GM23338 (cell line): ENCODE measurements at regions not wholly inside any gene's neighbourhood (a gene's known extent, or its start where the extent isn't known, plus 50 kb on each side); places are given as distances from the start of the nearest gene placed in this dataset.

Experiments used
- ATAC-seq: fragments of 200-7000 bp; cut with Tn5 transposase; 3 replicates; pipeline ENCODE4 v1.9.1; 2020
- DNase-seq: peaks from one replicate; pipeline ENCODE4 v3.0.0-alpha.2; 2015; ENCODE audit warnings: low spot score
- H2AFZ ChIP-seq: fragments of 200-600 bp; sonication (generic); 2 replicates; pipeline ENCODE4 v1.8.0; 2016; ENCODE audit warnings: antibody characterized with exemption, mild to moderate bottlenecking, moderate library complexity
- H3F3A ChIP-seq: fragments of 200-600 bp; sonication (generic); replicated peaks from 2 replicates; pipeline ENCODE4 v1.8.0; 2017; ENCODE audit warnings: antibody characterized with exemption, mixed run types, low read depth
- H3K27ac ChIP-seq: fragments of 200-600 bp; sonication (generic); 2 replicates; pipeline ENCODE4 v1.6.1; 2016; ENCODE audit warnings: low read depth
- H3K27me3 ChIP-seq: fragments of 200-600 bp; sonication (generic); 2 replicates; pipeline ENCODE4 v1.8.0; 2016; ENCODE audit warnings: mild to moderate bottlenecking, mixed run types, moderate library complexity; ENCODE audit not compliant: insufficient read depth
- H3K36me3 ChIP-seq: fragments of 200-600 bp; sonication (generic); 2 replicates; pipeline ENCODE4 v1.8.0; 2016; ENCODE audit warnings: mild to moderate bottlenecking; ENCODE audit not compliant: insufficient read depth
- H3K4me1 ChIP-seq: fragments of 200-600 bp; sonication (generic); 2 replicates; pipeline ENCODE4 v1.8.0; 2016; ENCODE audit warnings: mild to moderate bottlenecking, moderate library complexity; ENCODE audit not compliant: insufficient read depth
- H3K4me2 ChIP-seq: fragments of 200-600 bp; sonication (generic); 2 replicates; pipeline ENCODE4 v1.7.1; 2017; ENCODE audit warnings: mixed run types
- H3K4me3 ChIP-seq: fragments of 200-600 bp; sonication (generic); 2 replicates; pipeline ENCODE4 v1.6.1; 2016; ENCODE audit warnings: mixed run types
- H3K79me2 ChIP-seq: fragments of 200-600 bp; sonication (generic); replicated peaks from 2 replicates; pipeline ENCODE4 v1.8.0; 2017; ENCODE audit warnings: mild to moderate bottlenecking; ENCODE audit not compliant: insufficient read depth
- H3K9me2 ChIP-seq: fragments of 200-600 bp; sonication (generic); 2 replicates; pipeline ENCODE4 v1.8.0; 2017; ENCODE audit not compliant: insufficient read depth
- H4K20me1 ChIP-seq: fragments of 200-600 bp; sonication (generic); replicated peaks from 2 replicates; pipeline ENCODE4 v1.8.0; 2017; ENCODE audit warnings: mild to moderate bottlenecking; ENCODE audit not compliant: insufficient read depth
- H3K27ac Mint-ChIP-seq: 2 replicates; pipeline ENCODE4 v1.8.0; 2020; ENCODE audit warnings: inconsistent platforms, mild to moderate bottlenecking, moderate library complexity, mixed read lengths
- H3K27me3 Mint-ChIP-seq: 3 replicates; pipeline ENCODE4 v1.8.0; 2022; ENCODE audit warnings: low read depth, mild to moderate bottlenecking, moderate library complexity, mixed read lengths, inconsistent platforms; ENCODE audit not compliant: insufficient read depth, poor library complexity
- H3K36me3 Mint-ChIP-seq: 3 replicates; pipeline ENCODE4 v1.8.0; 2021; ENCODE audit warnings: low read depth, mild to moderate bottlenecking, inconsistent platforms, moderate library complexity, mixed read lengths
- H3K4me1 Mint-ChIP-seq: 3 replicates; pipeline ENCODE4 v1.8.0; 2020; ENCODE audit warnings: mild to moderate bottlenecking, inconsistent platforms, mixed read lengths
- H3K4me3 Mint-ChIP-seq: 3 replicates; pipeline ENCODE4 v1.8.0; 2021; ENCODE audit warnings: moderate library complexity, mild to moderate bottlenecking, inconsistent platforms, mixed read lengths
- H3K9me3 Mint-ChIP-seq: 3 replicates; pipeline ENCODE4 v1.8.0; 2020; ENCODE audit warnings: moderate library complexity, mild to moderate bottlenecking, inconsistent platforms, mixed read lengths
- CREB1 ChIP-seq: fragments of 250-450 bp; sonication (Bioruptor Pico); IDR thresholded peaks from 2 replicates; pipeline ENCODE4 v1.5.0; 2020; ENCODE audit warnings: low read depth, mild to moderate bottlenecking, moderate library complexity
- EZH2 ChIP-seq: fragments of 200-600 bp; sonication (generic); IDR thresholded peaks from one replicate; pipeline ENCODE4 v1.8.0; 2017; ENCODE audit warnings: antibody characterized with exemption, mild to moderate bottlenecking, low read depth; ENCODE audit not compliant: unreplicated experiment
- EZH2phosphoT487 ChIP-seq: fragments of 200-600 bp; sonication (generic); IDR thresholded peaks from one replicate; pipeline ENCODE4 v1.8.1; 2018; ENCODE audit warnings: antibody characterized with exemption; ENCODE audit not compliant: unreplicated experiment
- JUNB ChIP-seq: IDR thresholded peaks from one replicate; pipeline ENCODE4 v1.6.1; 2016; ENCODE audit warnings: antibody characterized with exemption; ENCODE audit not compliant: unreplicated experiment
- NANOG ChIP-seq: IDR thresholded peaks from 2 replicates; pipeline ENCODE4 v1.6.1; 2016; ENCODE audit warnings: antibody characterized with exemption, borderline replicate concordance
- POLR2AphosphoS5 ChIP-seq: IDR thresholded peaks from 2 replicates; pipeline ENCODE4 v1.6.1; 2016; ENCODE audit warnings: antibody characterized with exemption, low read depth
- STAT1 ChIP-seq: IDR thresholded peaks from one replicate; pipeline ENCODE4 v1.6.1; 2016; ENCODE audit warnings: antibody characterized with exemption; ENCODE audit not compliant: unreplicated experiment
- ZNF114 ChIP-seq: fragments of 250-450 bp; sonication (Bioruptor Pico); IDR thresholded peaks from 2 replicates; pipeline ENCODE4 v1.5.0; 2020; ENCODE audit warnings: mild to moderate bottlenecking, moderate library complexity
- ZNF331 ChIP-seq: fragments of 250-450 bp; sonication (Bioruptor Pico); IDR thresholded peaks from 2 replicates; pipeline ENCODE4 v1.5.0; 2020; ENCODE audit warnings: low read depth, mild to moderate bottlenecking, moderate library complexity
- TF ChIP-seq, protein P1 (sequence below), 2 experiments: fragments of 200-600 bp in 1 of 2; sonication (generic) in 1 of 2; conservative IDR thresholded peaks; 2 replicates each; pipeline versions ENCODE4 v1.5.1 to v1.6.1; 2016 to 2017; ENCODE audit warnings: antibody characterized with exemption in 2 of 2, low read depth in 2 of 2, mild to moderate bottlenecking in 2 of 2, moderate library complexity in 1 of 2
- TF ChIP-seq, protein P2 (sequence below): fragments of 250-450 bp; sonication (Bioruptor Pico); IDR thresholded peaks from 2 replicates; pipeline ENCODE4 v1.5.0; 2020; ENCODE audit warnings: mild to moderate bottlenecking, moderate library complexity
- TF ChIP-seq, protein P3 (sequence below): IDR thresholded peaks from one replicate; pipeline ENCODE4 v1.6.1; 2018; ENCODE audit warnings: antibody characterized with exemption; ENCODE audit not compliant: unreplicated experiment
- TF ChIP-seq, protein P4 (sequence below): IDR thresholded peaks from 2 replicates; pipeline ENCODE4 v1.6.1; 2016; ENCODE audit warnings: antibody characterized with exemption

DNA sequence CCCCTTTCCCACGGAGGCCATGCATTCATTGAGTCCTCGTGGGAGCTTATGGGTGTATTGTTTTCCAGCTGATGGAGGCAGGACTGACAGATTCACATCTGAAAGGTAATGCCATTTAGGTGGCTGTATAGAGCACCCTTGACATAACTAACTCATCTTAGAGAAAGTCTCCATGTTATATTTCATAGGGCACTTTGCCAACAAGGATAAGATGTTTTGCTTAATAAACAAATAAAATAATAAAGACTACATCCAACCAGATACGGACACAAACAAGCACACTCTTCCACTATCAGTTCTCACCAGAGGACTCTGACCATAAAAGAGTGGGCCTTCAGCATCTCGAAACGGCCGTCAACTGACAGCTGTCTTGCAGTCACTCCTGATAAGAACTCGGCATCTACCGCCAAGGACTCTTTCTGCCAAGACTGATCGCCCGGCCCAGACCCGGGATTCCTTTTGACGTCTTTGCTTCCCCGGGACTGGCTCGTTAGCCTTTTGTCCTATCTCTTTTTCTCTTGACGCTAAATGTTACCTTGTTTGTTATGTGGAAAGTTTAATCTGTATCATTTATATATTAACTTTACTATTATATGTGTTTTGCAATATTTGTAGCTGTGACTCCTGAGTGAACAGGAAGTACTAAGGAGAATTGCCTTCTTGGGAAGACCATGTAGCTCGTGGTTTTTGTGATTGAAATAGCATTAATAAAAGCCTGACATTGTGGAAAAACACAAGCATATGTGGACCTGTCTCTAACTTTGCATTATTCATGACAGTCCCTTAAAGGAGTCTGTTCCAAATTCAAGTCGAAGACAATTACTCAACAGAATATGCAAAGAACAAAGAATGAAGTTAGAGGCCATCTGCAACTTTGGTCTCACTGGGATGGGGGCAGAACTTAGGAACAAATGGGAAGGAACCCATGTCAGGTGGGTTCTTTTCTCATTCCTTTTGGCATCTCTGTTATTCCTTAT is 195.1 kb downstream of the LPIN1 start:
- H3K27me3 Mint-ChIP-seq: no peaks in the 10 kb centered on the region
- Histone ChIP-seq H3K27me3 (no peaks in the 10 kb centered on the region), H3F3A (no peaks in the 10 kb centered on the region), H3K27ac (no peak overlapping the region), H3K9me2 (0 out of 2 replicates have a peak, but pooled peaks cover 7% of the 10 kb centered on the region), H4K20me1 (no peaks in the 10 kb centered on the region), H3K79me2 (no peaks in the 10 kb centered on the region), H2AFZ (no peak overlapping the region), H3K36me3 (no peaks in the 10 kb centered on the region), H3K4me2 (no peak overlapping the region), H3K4me3 (no peak overlapping the region), H3K4me1 (no peaks in the 10 kb centered on the region)
- H3K27ac Mint-ChIP-seq: no peak overlapping the region
- no peaks in the 10 kb centered on the region for H3K36me3 Mint-ChIP-seq
- 0 out of 3 replicates have a peak, but pooled peaks cover 2% of the 10 kb centered on the region for H3K4me1 Mint-ChIP-seq
- TF ChIP-seq, protein P1, sequence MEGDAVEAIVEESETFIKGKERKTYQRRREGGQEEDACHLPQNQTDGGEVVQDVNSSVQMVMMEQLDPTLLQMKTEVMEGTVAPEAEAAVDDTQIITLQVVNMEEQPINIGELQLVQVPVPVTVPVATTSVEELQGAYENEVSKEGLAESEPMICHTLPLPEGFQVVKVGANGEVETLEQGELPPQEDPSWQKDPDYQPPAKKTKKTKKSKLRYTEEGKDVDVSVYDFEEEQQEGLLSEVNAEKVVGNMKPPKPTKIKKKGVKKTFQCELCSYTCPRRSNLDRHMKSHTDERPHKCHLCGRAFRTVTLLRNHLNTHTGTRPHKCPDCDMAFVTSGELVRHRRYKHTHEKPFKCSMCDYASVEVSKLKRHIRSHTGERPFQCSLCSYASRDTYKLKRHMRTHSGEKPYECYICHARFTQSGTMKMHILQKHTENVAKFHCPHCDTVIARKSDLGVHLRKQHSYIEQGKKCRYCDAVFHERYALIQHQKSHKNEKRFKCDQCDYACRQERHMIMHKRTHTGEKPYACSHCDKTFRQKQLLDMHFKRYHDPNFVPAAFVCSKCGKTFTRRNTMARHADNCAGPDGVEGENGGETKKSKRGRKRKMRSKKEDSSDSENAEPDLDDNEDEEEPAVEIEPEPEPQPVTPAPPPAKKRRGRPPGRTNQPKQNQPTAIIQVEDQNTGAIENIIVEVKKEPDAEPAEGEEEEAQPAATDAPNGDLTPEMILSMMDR (conservative IDR thresholded peaks at IDR 0.05; ENCODE audit: low read depth in 2 of 2): no peak
- TF ChIP-seq POLR2AphosphoS5 (no peak), ZNF331 (CRISPR knock-in tag) (no peak), EZH2 (no peak), ZNF114 (CRISPR knock-in tag) (no peak), STAT1 (no peak), JUNB (no peak), EZH2phosphoT487 (no peak), CREB1 (CRISPR knock-in tag) (no peak), NANOG (no peak)
- TF ChIP-seq, protein P2, sequence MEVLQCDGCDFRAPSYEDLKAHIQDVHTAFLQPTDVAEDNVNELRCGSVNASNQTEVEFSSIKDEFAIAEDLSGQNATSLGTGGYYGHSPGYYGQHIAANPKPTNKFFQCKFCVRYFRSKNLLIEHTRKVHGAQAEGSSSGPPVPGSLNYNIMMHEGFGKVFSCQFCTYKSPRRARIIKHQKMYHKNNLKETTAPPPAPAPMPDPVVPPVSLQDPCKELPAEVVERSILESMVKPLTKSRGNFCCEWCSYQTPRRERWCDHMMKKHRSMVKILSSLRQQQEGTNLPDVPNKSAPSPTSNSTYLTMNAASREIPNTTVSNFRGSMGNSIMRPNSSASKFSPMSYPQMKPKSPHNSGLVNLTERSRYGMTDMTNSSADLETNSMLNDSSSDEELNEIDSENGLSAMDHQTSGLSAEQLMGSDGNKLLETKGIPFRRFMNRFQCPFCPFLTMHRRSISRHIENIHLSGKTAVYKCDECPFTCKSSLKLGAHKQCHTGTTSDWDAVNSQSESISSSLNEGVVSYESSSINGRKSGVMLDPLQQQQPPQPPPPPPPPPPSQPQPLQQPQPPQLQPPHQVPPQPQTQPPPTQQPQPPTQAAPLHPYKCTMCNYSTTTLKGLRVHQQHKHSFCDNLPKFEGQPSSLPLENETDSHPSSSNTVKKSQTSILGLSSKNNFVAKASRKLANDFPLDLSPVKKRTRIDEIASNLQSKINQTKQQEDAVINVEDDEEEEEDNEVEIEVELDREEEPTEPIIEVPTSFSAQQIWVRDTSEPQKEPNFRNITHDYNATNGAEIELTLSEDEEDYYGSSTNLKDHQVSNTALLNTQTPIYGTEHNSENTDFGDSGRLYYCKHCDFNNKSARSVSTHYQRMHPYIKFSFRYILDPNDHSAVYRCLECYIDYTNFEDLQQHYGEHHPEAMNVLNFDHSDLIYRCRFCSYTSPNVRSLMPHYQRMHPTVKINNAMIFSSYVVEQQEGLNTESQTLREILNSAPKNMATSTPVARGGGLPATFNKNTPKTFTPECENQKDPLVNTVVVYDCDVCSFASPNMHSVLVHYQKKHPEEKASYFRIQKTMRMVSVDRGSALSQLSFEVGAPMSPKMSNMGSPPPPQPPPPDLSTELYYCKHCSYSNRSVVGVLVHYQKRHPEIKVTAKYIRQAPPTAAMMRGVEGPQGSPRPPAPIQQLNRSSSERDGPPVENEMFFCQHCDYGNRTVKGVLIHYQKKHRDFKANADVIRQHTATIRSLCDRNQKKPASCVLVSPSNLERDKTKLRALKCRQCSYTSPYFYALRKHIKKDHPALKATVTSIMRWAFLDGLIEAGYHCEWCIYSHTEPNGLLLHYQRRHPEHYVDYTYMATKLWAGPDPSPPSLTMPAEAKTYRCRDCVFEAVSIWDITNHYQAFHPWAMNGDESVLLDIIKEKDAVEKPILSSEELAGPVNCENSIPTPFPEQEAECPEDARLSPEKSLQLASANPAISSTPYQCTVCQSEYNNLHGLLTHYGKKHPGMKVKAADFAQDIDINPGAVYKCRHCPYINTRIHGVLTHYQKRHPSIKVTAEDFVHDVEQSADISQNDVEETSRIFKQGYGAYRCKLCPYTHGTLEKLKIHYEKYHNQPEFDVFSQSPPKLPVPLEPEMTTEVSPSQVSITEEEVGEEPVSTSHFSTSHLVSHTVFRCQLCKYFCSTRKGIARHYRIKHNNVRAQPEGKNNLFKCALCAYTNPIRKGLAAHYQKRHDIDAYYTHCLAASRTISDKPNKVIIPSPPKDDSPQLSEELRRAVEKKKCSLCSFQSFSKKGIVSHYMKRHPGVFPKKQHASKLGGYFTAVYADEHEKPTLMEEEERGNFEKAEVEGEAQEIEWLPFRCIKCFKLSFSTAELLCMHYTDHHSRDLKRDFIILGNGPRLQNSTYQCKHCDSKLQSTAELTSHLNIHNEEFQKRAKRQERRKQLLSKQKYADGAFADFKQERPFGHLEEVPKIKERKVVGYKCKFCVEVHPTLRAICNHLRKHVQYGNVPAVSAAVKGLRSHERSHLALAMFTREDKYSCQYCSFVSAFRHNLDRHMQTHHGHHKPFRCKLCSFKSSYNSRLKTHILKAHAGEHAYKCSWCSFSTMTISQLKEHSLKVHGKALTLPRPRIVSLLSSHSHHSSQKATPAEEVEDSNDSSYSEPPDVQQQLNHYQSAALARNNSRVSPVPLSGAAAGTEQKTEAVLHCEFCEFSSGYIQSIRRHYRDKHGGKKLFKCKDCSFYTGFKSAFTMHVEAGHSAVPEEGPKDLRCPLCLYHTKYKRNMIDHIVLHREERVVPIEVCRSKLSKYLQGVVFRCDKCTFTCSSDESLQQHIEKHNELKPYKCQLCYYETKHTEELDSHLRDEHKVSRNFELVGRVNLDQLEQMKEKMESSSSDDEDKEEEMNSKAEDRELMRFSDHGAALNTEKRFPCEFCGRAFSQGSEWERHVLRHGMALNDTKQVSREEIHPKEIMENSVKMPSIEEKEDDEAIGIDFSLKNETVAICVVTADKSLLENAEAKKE: no peak
- TF ChIP-seq, protein P3, sequence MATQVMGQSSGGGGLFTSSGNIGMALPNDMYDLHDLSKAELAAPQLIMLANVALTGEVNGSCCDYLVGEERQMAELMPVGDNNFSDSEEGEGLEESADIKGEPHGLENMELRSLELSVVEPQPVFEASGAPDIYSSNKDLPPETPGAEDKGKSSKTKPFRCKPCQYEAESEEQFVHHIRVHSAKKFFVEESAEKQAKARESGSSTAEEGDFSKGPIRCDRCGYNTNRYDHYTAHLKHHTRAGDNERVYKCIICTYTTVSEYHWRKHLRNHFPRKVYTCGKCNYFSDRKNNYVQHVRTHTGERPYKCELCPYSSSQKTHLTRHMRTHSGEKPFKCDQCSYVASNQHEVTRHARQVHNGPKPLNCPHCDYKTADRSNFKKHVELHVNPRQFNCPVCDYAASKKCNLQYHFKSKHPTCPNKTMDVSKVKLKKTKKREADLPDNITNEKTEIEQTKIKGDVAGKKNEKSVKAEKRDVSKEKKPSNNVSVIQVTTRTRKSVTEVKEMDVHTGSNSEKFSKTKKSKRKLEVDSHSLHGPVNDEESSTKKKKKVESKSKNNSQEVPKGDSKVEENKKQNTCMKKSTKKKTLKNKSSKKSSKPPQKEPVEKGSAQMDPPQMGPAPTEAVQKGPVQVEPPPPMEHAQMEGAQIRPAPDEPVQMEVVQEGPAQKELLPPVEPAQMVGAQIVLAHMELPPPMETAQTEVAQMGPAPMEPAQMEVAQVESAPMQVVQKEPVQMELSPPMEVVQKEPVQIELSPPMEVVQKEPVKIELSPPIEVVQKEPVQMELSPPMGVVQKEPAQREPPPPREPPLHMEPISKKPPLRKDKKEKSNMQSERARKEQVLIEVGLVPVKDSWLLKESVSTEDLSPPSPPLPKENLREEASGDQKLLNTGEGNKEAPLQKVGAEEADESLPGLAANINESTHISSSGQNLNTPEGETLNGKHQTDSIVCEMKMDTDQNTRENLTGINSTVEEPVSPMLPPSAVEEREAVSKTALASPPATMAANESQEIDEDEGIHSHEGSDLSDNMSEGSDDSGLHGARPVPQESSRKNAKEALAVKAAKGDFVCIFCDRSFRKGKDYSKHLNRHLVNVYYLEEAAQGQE: no peak
- TF ChIP-seq, protein P4, sequence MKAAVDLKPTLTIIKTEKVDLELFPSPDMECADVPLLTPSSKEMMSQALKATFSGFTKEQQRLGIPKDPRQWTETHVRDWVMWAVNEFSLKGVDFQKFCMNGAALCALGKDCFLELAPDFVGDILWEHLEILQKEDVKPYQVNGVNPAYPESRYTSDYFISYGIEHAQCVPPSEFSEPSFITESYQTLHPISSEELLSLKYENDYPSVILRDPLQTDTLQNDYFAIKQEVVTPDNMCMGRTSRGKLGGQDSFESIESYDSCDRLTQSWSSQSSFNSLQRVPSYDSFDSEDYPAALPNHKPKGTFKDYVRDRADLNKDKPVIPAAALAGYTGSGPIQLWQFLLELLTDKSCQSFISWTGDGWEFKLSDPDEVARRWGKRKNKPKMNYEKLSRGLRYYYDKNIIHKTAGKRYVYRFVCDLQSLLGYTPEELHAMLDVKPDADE: no peak
- H3K4me3 Mint-ChIP-seq: no peak overlapping the region
- ATAC-seq: no peak
- DNase-seq: no peak
- H3K9me3 Mint-ChIP-seq: no peaks in the 10 kb centered on the region
